GM23338 (cell line): ENCODE measurements at regions not wholly inside any gene's neighbourhood (a gene's known extent, or its start where the extent isn't known, plus 50 kb on each side); places are given as distances from the start of the nearest gene placed in this dataset.
A peak's percentile ranks its signal among the peaks of the same experiment; 100 is the strongest.

Experiments
- ATAC-seq: fragments of 200-7000 bp; cut with Tn5 transposase; 3 replicates; pipeline ENCODE4 v1.9.1; 2020
- DNase-seq: peaks from one replicate; pipeline ENCODE4 v3.0.0-alpha.2; 2015; ENCODE audit warnings: low spot score
- H2AFZ ChIP-seq: fragments of 200-600 bp; sonication (generic); 2 replicates; pipeline ENCODE4 v1.8.0; 2016; ENCODE audit warnings: antibody characterized with exemption, mild to moderate bottlenecking, moderate library complexity
- H3F3A ChIP-seq: fragments of 200-600 bp; sonication (generic); replicated peaks from 2 replicates; pipeline ENCODE4 v1.8.0; 2017; ENCODE audit warnings: antibody characterized with exemption, mixed run types, low read depth
- H3K27ac ChIP-seq: fragments of 200-600 bp; sonication (generic); 2 replicates; pipeline ENCODE4 v1.6.1; 2016; ENCODE audit warnings: low read depth
- H3K27me3 ChIP-seq: fragments of 200-600 bp; sonication (generic); 2 replicates; pipeline ENCODE4 v1.8.0; 2016; ENCODE audit warnings: mild to moderate bottlenecking, mixed run types, moderate library complexity; ENCODE audit not compliant: insufficient read depth
- H3K36me3 ChIP-seq: fragments of 200-600 bp; sonication (generic); 2 replicates; pipeline ENCODE4 v1.8.0; 2016; ENCODE audit warnings: mild to moderate bottlenecking; ENCODE audit not compliant: insufficient read depth
- H3K4me1 ChIP-seq: fragments of 200-600 bp; sonication (generic); 2 replicates; pipeline ENCODE4 v1.8.0; 2016; ENCODE audit warnings: mild to moderate bottlenecking, moderate library complexity; ENCODE audit not compliant: insufficient read depth
- H3K4me2 ChIP-seq: fragments of 200-600 bp; sonication (generic); 2 replicates; pipeline ENCODE4 v1.7.1; 2017; ENCODE audit warnings: mixed run types
- H3K4me3 ChIP-seq: fragments of 200-600 bp; sonication (generic); 2 replicates; pipeline ENCODE4 v1.6.1; 2016; ENCODE audit warnings: mixed run types
- H3K79me2 ChIP-seq: fragments of 200-600 bp; sonication (generic); replicated peaks from 2 replicates; pipeline ENCODE4 v1.8.0; 2017; ENCODE audit warnings: mild to moderate bottlenecking; ENCODE audit not compliant: insufficient read depth
- H3K9me2 ChIP-seq: fragments of 200-600 bp; sonication (generic); 2 replicates; pipeline ENCODE4 v1.8.0; 2017; ENCODE audit not compliant: insufficient read depth
- H4K20me1 ChIP-seq: fragments of 200-600 bp; sonication (generic); replicated peaks from 2 replicates; pipeline ENCODE4 v1.8.0; 2017; ENCODE audit warnings: mild to moderate bottlenecking; ENCODE audit not compliant: insufficient read depth
- H3K27ac Mint-ChIP-seq: 2 replicates; pipeline ENCODE4 v1.8.0; 2020; ENCODE audit warnings: inconsistent platforms, mild to moderate bottlenecking, moderate library complexity, mixed read lengths
- H3K27me3 Mint-ChIP-seq: 3 replicates; pipeline ENCODE4 v1.8.0; 2022; ENCODE audit warnings: low read depth, mild to moderate bottlenecking, moderate library complexity, mixed read lengths, inconsistent platforms; ENCODE audit not compliant: insufficient read depth, poor library complexity
- H3K36me3 Mint-ChIP-seq: 3 replicates; pipeline ENCODE4 v1.8.0; 2021; ENCODE audit warnings: low read depth, mild to moderate bottlenecking, inconsistent platforms, moderate library complexity, mixed read lengths
- H3K4me1 Mint-ChIP-seq: 3 replicates; pipeline ENCODE4 v1.8.0; 2020; ENCODE audit warnings: mild to moderate bottlenecking, inconsistent platforms, mixed read lengths
- H3K4me3 Mint-ChIP-seq: 3 replicates; pipeline ENCODE4 v1.8.0; 2021; ENCODE audit warnings: moderate library complexity, mild to moderate bottlenecking, inconsistent platforms, mixed read lengths
- H3K9me3 Mint-ChIP-seq: 3 replicates; pipeline ENCODE4 v1.8.0; 2020; ENCODE audit warnings: moderate library complexity, mild to moderate bottlenecking, inconsistent platforms, mixed read lengths
- EZH2phosphoT487 ChIP-seq: fragments of 200-600 bp; sonication (generic); IDR thresholded peaks from one replicate; pipeline ENCODE4 v1.8.1; 2018; ENCODE audit warnings: antibody characterized with exemption; ENCODE audit not compliant: unreplicated experiment
- NANOG ChIP-seq: IDR thresholded peaks from 2 replicates; pipeline ENCODE4 v1.6.1; 2016; ENCODE audit warnings: antibody characterized with exemption, borderline replicate concordance
- POLR2AphosphoS5 ChIP-seq: IDR thresholded peaks from 2 replicates; pipeline ENCODE4 v1.6.1; 2016; ENCODE audit warnings: antibody characterized with exemption, low read depth
- ZNF114 ChIP-seq: fragments of 250-450 bp; sonication (Bioruptor Pico); IDR thresholded peaks from 2 replicates; pipeline ENCODE4 v1.5.0; 2020; ENCODE audit warnings: mild to moderate bottlenecking, moderate library complexity
- ZNF331 ChIP-seq: fragments of 250-450 bp; sonication (Bioruptor Pico); IDR thresholded peaks from 2 replicates; pipeline ENCODE4 v1.5.0; 2020; ENCODE audit warnings: low read depth, mild to moderate bottlenecking, moderate library complexity
- TF ChIP-seq, protein P1 (sequence below), 2 experiments: fragments of 200-600 bp in 1 of 2; sonication (generic) in 1 of 2; conservative IDR thresholded peaks; 2 replicates each; pipeline versions ENCODE4 v1.5.1 to v1.6.1; 2016 to 2017; ENCODE audit warnings: antibody characterized with exemption in 2 of 2, low read depth in 2 of 2, mild to moderate bottlenecking in 2 of 2, moderate library complexity in 1 of 2
- TF ChIP-seq, protein P2 (sequence below): fragments of 250-450 bp; sonication (Bioruptor Pico); IDR thresholded peaks from 2 replicates; pipeline ENCODE4 v1.5.0; 2020; ENCODE audit warnings: mild to moderate bottlenecking, moderate library complexity
- TF ChIP-seq, protein P3 (sequence below): IDR thresholded peaks from 2 replicates; pipeline ENCODE4 v1.6.1; 2016; ENCODE audit warnings: antibody characterized with exemption

DNA sequence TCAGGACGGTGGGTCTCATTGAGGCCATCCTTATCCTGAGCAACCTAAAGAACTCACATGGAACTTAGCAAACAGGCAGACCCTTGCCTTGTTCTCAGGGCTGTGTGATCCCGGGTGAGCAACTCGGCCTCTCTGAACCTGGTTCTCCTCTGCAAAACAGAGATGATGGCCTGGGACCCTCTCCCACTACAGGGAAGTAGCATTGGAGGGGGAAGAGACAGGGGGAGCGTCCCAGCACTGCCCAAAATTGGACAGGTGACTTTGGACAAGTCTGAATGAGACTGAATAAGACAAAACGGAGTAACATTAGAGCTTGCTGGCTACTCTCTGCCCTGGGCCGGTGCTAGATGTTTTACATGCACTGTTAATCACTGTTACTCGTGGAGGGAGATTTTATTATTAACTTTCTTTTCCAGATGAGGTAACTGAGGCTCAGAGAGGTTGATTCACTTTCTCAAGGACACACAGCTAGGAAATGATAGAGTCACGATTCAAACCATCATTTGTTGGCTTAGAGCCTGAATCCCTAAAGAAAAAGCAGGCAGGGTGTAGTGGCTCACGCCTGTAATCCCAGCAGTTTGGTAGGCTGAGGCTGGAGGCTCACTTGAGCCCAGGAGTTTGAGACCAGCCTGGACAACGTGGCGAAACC is 136.4 kb downstream of the C9orf50 start:
- TF ChIP-seq NANOG = no peak
- Histone ChIP-seq H3K27ac (no peak overlapping the region), H3K4me1 (peaks cover 27% of the 10 kb centered on the region), H3K9me2 (no peaks in the 10 kb centered on the region), H3K36me3 (no peaks in the 10 kb centered on the region), H3K4me2 (peak overlapping the region; percentile 91; the same call in 1 of the 2 replicates), H4K20me1 (no peaks in the 10 kb centered on the region; the same call in 1 of the 2 replicates), H3K4me3 (no peak overlapping the region; the same call in 1 of the 2 replicates), H2AFZ (no peak overlapping the region), H3K79me2 (no peaks in the 10 kb centered on the region), H3F3A (0 out of 2 replicates have a peak, but pooled peaks cover 12% of the 10 kb centered on the region), H3K27me3 (peaks cover 94% of the 10 kb centered on the region)
- no peaks in the 10 kb centered on the region for H3K36me3 Mint-ChIP-seq
- ATAC-seq = no peak
- no peak overlapping the region; the same call in 2 of the 3 replicates for H3K4me3 Mint-ChIP-seq
- H3K27me3 Mint-ChIP-seq = peaks cover 80% of the 10 kb centered on the region
- H3K9me3 Mint-ChIP-seq = no peaks in the 10 kb centered on the region; the same call in 2 of the 3 replicates
- H3K27ac Mint-ChIP-seq = no peak overlapping the region
- DNase-seq = no peak
- peaks cover 38% of the 10 kb centered on the region for H3K4me1 Mint-ChIP-seq

DNA sequence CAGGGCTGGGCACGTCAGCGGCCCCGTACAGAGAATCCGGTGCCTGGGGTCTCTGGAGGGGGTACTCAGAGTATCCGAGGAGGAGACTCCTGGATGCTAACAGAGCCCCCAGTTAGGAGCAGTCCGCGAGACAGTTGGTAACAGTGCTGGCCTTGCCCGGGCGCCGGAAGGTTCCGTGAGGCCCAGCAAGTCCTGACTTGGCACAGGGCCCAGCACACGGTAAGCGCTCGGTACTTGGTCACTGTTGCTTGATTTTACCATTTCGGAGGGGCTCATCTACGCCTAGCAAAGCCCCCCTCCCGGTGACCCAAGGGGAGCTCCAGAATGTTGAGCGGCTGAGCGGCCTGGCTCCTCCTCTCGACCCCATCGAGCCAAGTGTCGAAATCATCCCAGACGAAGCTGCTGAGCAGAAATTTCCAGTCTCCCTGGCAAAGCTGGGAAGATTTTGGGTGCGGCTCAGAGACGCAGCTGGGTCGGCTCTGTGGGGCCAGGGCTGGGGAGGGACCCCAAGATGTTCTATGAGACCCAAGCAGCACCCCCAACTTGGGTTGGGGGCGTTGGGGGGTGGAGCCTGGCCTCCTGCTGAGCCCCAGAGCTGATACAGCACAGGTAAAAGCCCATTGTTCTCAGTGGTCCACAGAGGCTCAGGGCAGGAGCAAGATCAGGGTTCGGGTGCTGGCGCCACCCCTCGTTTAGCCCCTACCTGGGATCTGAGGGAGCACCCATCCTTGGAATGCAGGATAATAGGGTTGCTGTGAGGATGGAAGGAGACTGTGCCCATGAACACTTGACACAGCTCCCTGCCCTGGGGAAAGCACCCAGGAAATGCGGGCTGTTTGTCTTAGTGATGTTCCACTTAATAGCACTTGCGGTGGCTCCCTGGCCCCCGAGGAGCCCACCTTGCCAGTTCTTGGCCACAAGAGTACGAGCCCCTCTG is 137.2 kb downstream of the C9orf50 start:
- Histone ChIP-seq H3K4me3 (peak overlapping the region; percentile 69), H3K27me3 (peaks cover 86% of the 10 kb centered on the region), H3K4me2 (peak overlapping the region; percentile 91), H4K20me1 (no peaks in the 10 kb centered on the region; the same call in 1 of the 2 replicates), H3F3A (0 out of 2 replicates have a peak, but pooled peaks cover 12% of the 10 kb centered on the region), H3K9me2 (no peaks in the 10 kb centered on the region), H3K36me3 (no peaks in the 10 kb centered on the region), H3K27ac (no peak overlapping the region), H3K4me1 (peaks cover 22% of the 10 kb centered on the region), H2AFZ (peak overlapping the region; percentile 89), H3K79me2 (no peaks in the 10 kb centered on the region)
- H3K9me3 Mint-ChIP-seq = no peaks in the 10 kb centered on the region; the same call in 2 of the 3 replicates
- H3K36me3 Mint-ChIP-seq = no peaks in the 10 kb centered on the region
- H3K4me3 Mint-ChIP-seq = peak overlapping the region; percentile 71
- TF ChIP-seq, protein P1, sequence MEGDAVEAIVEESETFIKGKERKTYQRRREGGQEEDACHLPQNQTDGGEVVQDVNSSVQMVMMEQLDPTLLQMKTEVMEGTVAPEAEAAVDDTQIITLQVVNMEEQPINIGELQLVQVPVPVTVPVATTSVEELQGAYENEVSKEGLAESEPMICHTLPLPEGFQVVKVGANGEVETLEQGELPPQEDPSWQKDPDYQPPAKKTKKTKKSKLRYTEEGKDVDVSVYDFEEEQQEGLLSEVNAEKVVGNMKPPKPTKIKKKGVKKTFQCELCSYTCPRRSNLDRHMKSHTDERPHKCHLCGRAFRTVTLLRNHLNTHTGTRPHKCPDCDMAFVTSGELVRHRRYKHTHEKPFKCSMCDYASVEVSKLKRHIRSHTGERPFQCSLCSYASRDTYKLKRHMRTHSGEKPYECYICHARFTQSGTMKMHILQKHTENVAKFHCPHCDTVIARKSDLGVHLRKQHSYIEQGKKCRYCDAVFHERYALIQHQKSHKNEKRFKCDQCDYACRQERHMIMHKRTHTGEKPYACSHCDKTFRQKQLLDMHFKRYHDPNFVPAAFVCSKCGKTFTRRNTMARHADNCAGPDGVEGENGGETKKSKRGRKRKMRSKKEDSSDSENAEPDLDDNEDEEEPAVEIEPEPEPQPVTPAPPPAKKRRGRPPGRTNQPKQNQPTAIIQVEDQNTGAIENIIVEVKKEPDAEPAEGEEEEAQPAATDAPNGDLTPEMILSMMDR (conservative IDR thresholded peaks at IDR 0.05; ENCODE audit: low read depth in 2 of 2) = peak in 1 of 2 experiments; percentile 21; a peak in 1 of 4 replicates
- TF ChIP-seq NANOG (no peak), EZH2phosphoT487 (peak; percentile 2), POLR2AphosphoS5 (no peak), ZNF114 (no peak), ZNF331 (CRISPR knock-in tag) (no peak)
- TF ChIP-seq, protein P2, sequence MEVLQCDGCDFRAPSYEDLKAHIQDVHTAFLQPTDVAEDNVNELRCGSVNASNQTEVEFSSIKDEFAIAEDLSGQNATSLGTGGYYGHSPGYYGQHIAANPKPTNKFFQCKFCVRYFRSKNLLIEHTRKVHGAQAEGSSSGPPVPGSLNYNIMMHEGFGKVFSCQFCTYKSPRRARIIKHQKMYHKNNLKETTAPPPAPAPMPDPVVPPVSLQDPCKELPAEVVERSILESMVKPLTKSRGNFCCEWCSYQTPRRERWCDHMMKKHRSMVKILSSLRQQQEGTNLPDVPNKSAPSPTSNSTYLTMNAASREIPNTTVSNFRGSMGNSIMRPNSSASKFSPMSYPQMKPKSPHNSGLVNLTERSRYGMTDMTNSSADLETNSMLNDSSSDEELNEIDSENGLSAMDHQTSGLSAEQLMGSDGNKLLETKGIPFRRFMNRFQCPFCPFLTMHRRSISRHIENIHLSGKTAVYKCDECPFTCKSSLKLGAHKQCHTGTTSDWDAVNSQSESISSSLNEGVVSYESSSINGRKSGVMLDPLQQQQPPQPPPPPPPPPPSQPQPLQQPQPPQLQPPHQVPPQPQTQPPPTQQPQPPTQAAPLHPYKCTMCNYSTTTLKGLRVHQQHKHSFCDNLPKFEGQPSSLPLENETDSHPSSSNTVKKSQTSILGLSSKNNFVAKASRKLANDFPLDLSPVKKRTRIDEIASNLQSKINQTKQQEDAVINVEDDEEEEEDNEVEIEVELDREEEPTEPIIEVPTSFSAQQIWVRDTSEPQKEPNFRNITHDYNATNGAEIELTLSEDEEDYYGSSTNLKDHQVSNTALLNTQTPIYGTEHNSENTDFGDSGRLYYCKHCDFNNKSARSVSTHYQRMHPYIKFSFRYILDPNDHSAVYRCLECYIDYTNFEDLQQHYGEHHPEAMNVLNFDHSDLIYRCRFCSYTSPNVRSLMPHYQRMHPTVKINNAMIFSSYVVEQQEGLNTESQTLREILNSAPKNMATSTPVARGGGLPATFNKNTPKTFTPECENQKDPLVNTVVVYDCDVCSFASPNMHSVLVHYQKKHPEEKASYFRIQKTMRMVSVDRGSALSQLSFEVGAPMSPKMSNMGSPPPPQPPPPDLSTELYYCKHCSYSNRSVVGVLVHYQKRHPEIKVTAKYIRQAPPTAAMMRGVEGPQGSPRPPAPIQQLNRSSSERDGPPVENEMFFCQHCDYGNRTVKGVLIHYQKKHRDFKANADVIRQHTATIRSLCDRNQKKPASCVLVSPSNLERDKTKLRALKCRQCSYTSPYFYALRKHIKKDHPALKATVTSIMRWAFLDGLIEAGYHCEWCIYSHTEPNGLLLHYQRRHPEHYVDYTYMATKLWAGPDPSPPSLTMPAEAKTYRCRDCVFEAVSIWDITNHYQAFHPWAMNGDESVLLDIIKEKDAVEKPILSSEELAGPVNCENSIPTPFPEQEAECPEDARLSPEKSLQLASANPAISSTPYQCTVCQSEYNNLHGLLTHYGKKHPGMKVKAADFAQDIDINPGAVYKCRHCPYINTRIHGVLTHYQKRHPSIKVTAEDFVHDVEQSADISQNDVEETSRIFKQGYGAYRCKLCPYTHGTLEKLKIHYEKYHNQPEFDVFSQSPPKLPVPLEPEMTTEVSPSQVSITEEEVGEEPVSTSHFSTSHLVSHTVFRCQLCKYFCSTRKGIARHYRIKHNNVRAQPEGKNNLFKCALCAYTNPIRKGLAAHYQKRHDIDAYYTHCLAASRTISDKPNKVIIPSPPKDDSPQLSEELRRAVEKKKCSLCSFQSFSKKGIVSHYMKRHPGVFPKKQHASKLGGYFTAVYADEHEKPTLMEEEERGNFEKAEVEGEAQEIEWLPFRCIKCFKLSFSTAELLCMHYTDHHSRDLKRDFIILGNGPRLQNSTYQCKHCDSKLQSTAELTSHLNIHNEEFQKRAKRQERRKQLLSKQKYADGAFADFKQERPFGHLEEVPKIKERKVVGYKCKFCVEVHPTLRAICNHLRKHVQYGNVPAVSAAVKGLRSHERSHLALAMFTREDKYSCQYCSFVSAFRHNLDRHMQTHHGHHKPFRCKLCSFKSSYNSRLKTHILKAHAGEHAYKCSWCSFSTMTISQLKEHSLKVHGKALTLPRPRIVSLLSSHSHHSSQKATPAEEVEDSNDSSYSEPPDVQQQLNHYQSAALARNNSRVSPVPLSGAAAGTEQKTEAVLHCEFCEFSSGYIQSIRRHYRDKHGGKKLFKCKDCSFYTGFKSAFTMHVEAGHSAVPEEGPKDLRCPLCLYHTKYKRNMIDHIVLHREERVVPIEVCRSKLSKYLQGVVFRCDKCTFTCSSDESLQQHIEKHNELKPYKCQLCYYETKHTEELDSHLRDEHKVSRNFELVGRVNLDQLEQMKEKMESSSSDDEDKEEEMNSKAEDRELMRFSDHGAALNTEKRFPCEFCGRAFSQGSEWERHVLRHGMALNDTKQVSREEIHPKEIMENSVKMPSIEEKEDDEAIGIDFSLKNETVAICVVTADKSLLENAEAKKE = no peak
- TF ChIP-seq, protein P3, sequence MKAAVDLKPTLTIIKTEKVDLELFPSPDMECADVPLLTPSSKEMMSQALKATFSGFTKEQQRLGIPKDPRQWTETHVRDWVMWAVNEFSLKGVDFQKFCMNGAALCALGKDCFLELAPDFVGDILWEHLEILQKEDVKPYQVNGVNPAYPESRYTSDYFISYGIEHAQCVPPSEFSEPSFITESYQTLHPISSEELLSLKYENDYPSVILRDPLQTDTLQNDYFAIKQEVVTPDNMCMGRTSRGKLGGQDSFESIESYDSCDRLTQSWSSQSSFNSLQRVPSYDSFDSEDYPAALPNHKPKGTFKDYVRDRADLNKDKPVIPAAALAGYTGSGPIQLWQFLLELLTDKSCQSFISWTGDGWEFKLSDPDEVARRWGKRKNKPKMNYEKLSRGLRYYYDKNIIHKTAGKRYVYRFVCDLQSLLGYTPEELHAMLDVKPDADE = no peak
- H3K4me1 Mint-ChIP-seq = peaks cover 37% of the 10 kb centered on the region
- ATAC-seq (peak; percentile 10), DNase-seq (peak; percentile 65)
- no peak overlapping the region for H3K27ac Mint-ChIP-seq
- peaks cover 78% of the 10 kb centered on the region for H3K27me3 Mint-ChIP-seq
